HG03342 (cell line): ENCODE measurements at regions not wholly inside any gene's neighbourhood (a gene's known extent, or its start where the extent isn't known, plus 50 kb on each side); places are given as distances from the start of the nearest gene placed in this dataset.

ENCODE experiments used
- ATAC-seq: cut with Tn5 transposase; IDR thresholded peaks from one replicate; pipeline ENCODE4 v1.9.1; 2021; ENCODE audit warnings: mild to moderate bottlenecking, moderate library complexity; ENCODE audit not compliant: unreplicated experiment

DNA sequence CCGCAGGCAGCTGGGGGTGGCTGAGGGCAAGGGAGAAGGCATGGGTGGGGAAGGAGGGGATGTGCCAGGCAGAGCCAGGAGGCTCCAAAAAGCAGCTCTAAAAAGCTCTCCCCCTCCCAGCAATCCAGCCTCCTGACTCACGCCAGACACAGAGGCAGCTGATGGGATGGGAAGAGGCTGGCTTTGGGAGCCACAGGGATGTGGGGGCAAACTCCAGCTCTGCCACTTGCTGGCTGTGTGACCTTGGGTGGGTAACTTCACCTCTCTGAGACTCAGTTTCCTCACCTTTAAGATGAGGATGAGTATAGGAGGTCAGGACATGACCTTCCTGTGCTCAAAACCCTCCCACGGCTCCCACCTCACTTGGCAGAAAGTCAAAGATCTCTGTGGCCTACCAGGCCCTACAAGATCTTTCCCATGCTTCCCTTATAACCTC, 148.9 kb downstream of the CEBPB start:
- ATAC-seq, result no peak

DNA sequence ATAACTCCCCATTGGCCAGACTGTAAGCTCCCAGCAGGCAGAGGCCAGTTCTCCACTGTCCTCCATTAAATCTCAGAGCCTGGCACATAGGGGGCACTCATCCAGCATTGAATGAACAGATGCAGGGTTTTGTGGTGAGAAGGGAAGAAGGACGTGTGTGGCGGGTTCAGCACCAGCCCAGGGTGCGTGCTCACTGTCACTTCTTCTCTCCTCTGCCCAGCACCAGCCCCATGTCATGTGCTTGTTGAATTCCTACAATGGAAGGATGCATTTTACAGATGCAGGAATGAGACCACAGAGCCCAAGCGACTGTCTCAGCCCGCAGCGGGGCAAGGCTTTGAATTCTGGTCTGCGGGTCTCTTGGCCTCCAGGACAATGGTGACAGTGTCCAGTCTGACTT, 149.9 kb downstream of the CEBPB start:
- no peak for ATAC-seq

DNA sequence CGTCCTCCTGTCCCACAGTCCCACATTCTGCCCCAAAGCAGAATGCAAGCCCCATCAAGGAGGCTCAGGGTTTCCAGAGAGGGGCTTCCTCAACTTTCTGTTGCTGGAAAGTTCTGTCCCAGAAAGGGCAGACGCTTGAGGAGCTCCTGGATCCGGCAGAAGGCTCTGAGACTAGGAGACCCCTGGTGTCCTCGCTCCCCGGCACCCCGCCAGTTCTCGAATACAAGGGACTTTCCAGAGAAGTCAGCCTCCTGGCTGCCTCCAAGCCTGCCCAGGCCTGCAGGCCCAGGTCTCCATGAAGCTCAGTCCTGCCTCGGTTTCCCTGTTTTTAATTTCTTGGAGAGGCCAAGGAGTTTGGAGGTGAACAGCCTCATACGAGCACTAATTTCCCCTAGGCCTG, 150.4 kb downstream of the CEBPB start:
- ATAC-seq, result no peak

DNA sequence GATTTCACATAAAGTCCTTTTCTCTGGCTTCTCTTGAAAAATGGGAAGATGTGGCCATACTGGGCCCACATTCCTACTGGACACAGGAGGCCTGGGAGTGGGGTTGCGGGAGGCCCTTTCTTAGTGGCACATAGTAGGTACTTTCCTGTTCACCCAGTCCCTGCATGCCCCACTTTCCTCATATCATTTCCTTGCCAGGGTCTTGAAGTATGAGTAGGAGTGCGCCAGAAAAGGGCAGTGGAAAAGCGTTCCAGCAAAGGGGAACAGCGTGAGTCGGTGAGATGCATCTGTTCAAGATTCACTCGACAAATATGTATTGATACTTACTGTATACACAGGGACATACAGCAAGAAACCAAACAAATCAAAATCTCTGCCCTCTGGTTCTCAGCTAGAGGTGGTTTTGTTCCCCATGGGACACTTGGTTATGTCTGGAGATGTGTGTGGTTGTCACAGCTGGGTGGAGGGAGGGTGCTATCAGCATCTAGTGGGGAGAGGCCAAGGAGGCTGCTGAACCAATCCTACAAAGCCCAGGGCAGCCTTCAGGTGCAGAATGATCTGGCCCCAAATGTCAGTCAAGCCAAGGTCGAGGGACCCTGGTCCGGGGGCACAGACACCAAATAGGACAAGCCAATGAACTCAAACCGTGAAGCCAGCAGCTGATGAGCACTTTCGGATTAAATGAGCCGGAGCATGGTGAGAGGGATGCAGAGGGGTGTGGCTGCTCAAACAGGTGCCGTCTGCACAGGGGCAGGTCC, 151.4 kb downstream of the CEBPB start:
- ATAC-seq, result no peak

DNA sequence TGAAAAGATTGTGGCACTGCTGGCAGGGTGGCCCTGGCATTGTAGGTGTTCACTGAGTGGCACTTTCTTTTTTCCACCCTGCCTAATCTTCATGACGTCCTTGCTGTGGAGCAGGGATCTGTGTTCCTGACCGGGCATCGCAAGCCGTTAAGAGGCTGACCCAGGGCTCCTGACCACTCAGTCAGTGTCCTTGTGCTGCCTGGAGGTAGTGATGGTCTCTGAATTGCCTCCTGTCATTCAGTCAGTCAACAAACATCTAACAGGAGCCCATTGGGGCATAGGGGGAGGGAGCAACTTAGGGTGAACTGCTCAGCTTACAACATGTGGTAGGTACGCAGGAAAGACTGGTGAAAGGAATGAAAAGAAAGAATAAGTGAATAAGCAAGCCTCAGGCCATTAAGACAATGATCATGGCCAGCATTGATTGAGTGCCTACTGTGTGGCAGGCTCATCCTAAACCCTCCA, 152.0 kb downstream of the CEBPB start:
- no peak for ATAC-seq

DNA sequence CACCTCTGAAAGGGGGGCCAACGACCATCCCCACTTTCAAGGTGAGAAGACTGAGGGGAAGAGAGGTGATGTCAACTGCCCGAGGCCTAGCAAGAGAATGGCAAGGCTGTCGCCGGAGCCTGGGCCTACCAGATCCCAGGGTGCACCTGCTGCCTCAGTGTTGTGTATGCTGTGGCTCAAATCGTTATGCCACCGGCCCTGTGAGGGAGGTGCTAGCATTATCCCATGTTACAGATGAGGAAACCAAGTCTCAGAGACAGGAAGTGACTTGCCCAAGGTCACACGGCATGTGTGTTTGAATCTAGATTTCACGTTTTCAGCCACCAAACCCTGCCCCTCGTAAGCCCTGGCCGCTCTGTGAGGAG, 152.5 kb downstream of the CEBPB start:
- ATAC-seq, result no peak

DNA sequence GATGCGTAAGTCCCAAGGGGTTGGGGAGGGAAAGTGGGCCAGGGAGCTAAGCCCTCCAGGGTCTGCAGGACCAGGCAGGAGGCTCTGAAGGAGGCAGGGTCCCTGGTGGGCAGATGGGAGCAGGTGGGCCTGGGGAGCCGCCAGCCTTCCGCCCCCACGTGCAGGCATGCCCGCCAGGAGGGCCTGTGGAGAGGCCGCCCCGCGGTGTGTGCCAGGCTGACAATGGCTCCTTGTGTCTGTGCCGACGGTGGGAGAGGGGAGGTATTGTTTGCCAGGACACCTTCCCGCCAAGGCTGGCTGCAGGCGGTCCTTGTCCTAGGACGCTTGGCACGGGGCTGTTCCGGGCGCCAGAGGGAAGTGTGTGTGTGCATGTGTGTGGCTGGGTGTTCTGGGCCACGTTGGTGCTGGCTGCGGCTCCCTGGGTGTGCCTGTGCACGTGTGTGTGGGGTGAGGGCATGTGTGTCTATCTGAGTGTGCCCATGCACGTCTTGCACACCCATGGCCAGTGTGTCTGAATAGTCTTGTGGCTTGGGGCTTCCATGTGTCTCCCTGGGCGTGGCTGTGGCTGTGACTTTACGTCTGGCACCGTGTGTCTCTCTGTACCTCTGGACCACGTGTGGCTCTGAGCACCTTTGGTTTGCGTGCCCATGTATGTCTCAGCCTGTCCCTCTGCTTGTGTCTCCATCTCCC, 153.0 kb downstream of the CEBPB start:
- ATAC-seq, result no peak

DNA sequence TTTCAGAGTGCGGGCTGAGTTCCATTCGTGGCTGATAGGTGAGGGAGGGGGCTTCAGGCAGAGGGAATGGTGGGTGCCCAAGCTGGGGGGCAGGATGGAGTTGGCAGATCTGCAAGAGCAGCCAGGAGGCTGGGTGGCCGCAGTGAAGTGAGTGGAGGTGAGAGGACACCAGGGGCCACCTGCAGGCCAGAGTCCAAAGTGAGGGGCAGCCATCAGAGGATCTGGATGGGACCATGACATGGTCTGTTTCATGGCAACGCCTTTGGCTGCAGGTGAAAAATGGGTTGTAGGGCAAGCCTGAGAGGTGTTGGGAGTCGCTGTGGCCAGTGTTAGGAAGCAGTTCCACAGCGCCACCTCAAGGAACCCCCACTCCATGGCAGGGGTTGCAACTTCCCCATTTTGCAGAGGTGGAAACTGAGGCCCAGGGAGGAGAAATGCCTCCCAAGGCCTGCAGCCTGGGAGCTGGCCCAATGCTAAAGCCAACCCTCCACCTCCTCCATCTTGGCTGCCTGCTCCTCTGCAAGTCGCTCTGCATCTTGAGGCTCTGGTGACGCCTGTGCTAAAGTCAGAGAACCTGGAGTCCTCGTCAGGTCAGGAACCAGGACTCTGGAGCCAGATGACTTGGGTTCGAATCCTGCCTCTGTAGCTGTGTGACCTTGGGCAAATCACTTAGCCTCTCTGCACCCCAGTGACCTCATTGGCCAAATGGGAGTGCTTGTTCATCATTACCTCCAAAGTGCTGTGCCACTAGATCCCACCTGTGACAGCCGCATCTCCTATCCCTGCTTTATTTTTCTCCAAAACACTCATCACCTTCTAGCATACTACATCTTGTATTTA, 153.8 kb downstream of the CEBPB start:
- ATAC-seq, result no peak

DNA sequence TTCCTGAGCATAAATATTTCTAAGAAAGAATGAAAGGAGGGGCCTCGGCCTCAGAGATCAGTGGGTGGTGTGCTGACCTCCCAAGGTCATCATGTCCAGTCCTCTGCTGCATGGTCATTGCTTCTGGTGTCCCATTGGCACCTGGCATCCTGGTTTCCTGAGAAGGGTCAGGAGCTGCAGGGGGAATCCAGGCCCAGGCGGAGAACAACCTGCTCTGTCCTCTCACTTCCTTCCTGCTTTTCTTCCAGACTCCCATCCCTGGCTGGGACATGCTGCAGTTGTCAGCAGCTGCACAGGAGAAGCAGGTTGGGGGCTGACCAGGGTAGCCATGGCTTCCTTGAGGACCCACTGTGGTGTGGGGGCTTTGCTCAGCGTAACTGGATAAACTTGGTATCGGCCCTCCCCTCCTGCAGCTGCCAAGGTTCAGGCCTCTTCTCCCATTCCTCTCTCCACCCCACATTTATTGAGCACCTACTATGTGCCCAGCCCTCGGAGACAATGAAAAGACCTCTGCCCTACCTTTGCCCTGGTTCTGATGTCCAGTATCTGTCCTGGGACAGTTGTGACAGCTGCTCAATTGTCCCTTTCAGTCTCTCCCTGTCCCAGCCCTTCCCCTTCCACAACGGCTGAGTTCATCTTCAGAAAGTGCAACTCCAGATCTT, 155.2 kb downstream of the CEBPB start:
- no peak for ATAC-seq

DNA sequence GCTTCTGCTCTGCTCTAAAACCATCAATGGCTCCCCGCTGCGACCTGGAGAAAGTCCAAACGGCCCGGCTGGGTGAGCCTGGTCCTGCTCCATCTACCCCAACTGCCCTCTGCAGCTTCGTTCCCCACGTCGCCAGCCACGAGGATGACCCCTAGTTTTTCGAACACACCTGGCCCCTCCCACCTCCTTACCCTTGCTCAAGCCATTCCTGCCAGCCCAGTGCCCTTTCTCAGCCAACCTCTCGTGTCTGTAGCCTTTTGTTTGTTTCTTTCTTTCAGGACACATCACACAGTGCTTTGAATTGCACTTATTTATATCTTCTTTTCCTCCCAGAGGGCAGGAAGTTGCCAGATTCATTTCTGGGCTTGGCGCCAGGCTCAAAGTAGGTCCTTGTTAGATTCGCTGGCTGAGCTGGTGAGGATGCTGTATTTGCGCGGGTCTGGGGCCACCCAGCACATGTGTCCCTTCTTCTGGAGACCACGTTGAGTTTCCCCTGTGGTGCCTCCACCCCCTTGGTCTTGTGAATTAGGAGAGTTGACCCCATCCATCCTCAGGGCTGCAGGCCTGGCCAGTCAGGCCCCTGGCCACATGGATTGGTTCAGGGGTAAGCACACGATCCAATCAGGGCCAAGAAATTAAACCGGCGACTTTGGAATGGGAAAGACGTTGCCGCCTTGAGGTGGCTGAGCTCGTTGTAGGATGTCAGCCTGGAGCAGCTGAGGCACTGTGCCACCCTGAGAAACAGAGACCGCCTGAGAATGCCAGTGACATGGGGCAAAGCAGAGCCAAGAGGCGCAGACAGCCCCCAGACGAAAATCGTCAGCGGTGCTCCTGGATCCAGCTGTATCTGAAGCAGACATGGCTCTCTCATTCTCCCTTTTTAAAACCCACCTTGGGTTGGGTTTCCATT, 156.0 kb downstream of the CEBPB start:
- no peak for ATAC-seq

DNA sequence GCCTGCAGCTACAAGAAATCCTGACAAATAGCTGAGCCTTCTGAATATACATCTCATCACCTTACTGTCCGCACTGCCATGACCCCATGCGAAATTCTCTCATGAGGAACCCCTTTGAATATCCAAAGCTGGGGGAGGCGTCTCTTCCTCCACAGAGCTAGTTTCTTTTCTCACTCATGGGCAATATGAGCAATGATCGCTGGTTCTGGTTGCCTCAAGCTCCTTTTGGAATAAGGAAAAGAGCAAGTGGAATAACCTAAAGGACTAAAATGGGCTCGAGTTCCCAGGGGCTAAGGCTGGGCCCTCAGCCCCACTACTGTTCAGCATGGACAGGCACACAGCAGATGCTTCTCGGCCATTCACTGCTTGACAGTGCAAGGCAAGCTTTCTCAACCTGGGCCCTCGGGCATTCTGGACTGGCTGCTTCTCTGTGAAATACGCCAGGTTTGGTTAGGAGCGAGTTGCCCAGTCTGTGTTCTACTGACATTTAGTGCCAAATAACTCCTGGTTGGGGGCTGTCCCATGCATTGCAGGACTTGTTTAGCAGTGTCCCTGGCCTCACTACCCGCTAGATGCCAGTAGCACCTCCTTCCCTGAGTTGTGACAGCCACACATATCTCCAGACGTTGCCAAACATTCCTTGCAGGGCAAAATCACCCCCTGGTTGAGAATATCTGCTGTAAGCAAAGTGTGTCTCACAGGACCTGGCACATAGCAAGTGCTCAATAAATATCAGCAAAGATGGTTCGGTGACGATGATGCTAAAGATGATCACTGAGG, 156.8 kb downstream of the CEBPB start:
- no peak for ATAC-seq

DNA sequence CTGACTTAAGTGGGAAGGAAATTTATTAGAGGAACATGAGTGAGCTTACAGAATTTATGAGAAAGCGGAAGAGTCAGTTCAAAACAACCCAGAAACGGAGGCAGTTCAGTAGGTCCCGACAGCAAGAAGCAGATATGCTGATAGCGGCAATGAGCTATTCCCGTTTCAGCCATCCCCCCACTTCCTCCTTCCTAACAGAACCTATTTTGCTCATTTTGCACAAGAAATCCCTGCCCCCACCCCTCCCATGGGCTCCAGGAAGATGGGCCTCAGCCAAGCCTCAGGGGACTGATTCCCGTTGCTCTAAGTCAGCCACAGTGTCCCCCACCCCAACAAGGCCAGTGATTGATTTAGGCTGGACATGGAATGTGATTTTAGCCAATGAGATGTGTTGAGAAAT, 157.5 kb downstream of the CEBPB start:
- no peak for ATAC-seq

DNA sequence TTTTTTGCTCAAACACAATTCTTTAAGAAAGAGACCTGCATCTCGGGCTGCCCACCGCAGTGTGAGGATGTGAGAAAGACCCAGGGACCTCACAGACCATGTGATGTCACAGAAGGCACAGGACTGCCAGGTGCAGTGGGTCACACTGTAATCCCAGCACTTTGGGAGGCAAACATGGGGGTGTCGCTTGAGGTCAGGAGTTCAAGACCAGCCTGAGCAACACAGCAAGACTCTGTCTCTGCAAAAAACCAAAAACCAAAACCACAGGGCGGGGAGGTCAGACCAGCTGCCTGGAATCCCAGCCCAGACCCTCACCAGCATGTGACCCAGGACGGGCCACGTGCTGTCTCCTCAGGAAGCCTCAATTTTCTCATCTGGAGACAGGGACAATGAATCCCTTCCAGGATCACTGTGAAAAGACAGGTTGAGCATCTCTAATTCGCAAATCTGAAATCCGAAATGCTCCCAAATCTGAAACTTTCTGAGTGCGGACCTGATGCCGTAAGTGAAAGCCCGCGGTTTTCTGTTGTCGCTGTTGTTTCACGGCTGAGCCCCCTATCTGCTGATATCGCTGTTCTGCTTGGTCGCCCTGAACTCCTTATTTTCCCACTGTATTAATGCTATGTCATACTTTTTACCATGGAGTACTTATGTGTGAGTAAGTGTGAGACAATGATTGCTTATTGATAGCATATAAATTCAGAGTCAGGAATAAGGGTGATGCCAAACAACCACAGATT, 159.5 kb upstream of the PTPN1 start:
- no peak for ATAC-seq

DNA sequence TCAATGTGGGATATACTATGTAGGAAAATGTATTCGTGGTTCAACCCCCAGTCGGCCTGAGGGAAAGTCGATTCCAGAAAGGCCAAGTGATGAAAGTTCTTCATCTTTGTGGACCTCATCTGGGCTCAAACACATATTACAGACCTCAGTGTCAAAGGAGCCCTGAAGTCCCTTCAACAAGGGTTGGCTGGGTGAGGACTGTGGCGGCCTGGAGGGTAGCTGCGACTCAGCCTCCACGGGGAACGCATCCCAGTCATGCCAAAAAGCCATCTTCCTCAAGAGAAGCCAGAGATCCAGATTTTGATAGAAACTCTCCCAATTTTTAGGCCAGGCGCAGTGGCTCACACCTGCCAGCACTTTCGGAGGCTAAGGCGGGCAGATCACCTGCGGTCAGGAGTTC, 158.6 kb upstream of the PTPN1 start:
- no peak for ATAC-seq

DNA sequence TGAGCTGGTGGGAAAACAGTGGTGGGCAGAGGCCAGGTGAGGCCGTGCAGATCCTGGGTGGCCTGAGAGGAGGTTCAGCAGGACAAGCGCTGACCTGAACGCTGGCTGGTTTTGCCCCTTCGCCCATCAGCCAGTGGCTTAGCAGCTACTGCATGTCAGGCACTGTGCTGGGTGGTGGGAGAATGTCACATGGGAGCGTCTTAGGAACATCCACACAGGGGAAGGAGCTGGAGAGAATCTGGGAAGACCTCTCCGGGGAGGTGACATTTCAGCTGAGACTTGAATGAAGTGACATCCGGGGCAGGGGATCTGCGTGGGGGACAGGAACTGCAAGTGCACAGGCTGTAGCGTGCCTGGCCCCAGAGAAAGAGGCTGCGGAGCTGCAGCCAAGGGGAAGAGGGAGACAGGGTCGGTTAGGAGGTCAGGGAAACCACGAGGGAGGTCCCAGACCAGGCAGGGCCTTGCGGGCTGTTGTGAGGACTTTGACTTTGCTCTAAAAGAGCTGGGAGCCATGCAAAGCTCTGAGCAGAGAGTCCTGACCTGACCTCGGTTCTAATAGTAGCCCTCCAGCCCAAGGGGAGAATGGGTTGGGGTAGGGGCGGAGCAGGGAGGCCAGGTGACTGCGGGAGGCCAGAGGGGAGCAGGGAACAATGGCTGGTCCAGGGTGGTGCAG, 156.8 kb upstream of the PTPN1 start:
- ATAC-seq, result no peak

DNA sequence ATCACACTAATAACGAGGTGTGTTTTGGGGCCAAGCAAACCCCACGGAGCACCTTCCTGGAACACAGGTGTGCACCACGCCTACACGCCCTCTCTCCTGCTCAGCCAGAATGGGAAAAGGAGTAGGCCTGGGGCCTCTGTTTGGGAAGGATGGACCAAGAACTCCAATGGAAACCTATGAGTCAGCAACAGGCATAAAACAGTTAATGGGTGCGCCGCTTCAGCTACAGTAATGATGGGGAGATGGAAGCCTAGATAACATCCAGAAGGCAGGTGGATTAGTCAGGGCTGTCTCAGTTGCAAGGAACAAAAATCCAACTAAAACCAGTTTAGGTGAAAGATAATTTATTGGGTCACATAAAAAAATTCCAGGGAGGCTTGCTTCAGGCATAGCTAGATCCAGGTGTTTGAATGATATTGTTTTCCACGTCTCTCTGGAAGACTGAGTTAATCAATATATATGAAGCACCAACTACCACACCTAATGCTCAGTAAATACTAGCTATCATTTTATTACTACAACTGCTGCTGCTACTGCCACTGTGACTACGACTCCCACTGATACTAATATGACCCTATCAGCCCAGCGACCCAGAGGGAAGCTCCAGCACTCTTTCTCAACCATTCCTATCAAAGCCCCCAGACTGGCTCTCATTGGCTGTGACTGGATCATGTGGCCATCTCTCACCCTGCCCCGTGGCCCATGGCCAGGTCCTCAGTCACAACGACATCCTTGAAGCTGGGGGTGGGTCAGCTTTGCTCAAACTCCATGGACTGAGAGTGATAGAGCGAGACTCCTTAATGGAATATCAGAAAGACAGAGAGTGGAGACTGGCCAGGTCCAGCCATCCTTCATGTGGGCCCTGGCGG, 155.2 kb upstream of the PTPN1 start:
- no peak for ATAC-seq
